K562 (cell line): ENCODE measurements at regions not wholly inside any gene's neighbourhood (a gene's known extent, or its start where the extent isn't known, plus 50 kb on each side); places are given as distances from the start of the nearest gene placed in this dataset.

Experiments used
- ATAC-seq: fragments of 200-7000 bp; cut with Tn5 transposase; 3 replicates; pipeline ENCODE4 v1.9.1; 2020; ENCODE audit warnings: moderate library complexity
- BruUV-seq: library from RNA; stranded (reverse); fragments of 400-500 nt; replicated peaks from 2 replicates; lab custom pipeline; 2021; lab: Mats Ljungman, UMichigan
- CTCF ChIA-PET: fragments of 300-600 bp; formaldehyde crosslinking; extraction: SDS; loops from one replicate; lab custom pipeline; 2021; ENCODE audit warnings: low intra/inter-chr PET ratio; lab: Yijun Ruan, JAX
- POLR2A ChIA-PET: fragments of 300-600, 350-650 bp; sonication (Branson Sonifier 250); formaldehyde crosslinking; extraction: SDS; loops from one replicate; lab custom pipeline; 2021; ENCODE audit warnings: antibody characterized with exemption, inconsistent platforms; lab: Yijun Ruan, JAX
- DNase-seq, 4 experiments: peaks; one replicate each; pipeline versions ENCODE4 v3.0.0 to v3.0.0-alpha.2; 2011 to 2018; ENCODE audit warnings: low spot score in 3 of 4, mixed read lengths in 3 of 4; ENCODE audit errors: extremely low read depth in 1 of 4
- FAIRE-seq: peaks from 2 replicates; lab custom pipeline; 2011; peaks lifted over from hg19 to GRCh38; lab: Jason Lieb, UNC
- H2AFZ ChIP-seq: 2 replicates; pipeline ENCODE4 v1.6.0; 2011; ENCODE audit warnings: low read depth, low read length, control low read depth, inconsistent platforms
- H3K27ac ChIP-seq: fragments of 200-600 bp; 3 replicates; pipeline ENCODE4 v1.8.0; 2011; ENCODE audit warnings: low read depth, mild to moderate bottlenecking, control low read depth, inconsistent platforms, low read length, moderate library complexity, mixed read lengths; ENCODE audit errors: extremely low read depth
- H3K27me3 ChIP-seq, 2 experiments: fragments of 300-600 bp in 1 of 2; 2 replicates in 1 of 2; 3 replicates in 1 of 2; pipeline versions ENCODE4 v1.6.0 to v1.8.0; 2011; ENCODE audit warnings: inconsistent platforms in 2 of 2, low read length in 2 of 2, mild to moderate bottlenecking in 1 of 2, mixed read lengths in 1 of 2, moderate library complexity in 1 of 2; ENCODE audit not compliant: control insufficient read depth in 2 of 2, insufficient read depth in 2 of 2
- H3K36me3 ChIP-seq: fragments of 300-600 bp; 3 replicates; pipeline ENCODE4 v1.8.0; 2011; ENCODE audit warnings: mild to moderate bottlenecking, low read length, inconsistent platforms; ENCODE audit not compliant: control insufficient read depth, insufficient read depth
- H3K4me1 ChIP-seq, 2 experiments: fragments of 200-600 bp in 1 of 2; replicated peaks in 1 of 2; 2 replicates in 1 of 2; 3 replicates in 1 of 2; pipeline versions ENCODE4 v1.5.1 to v1.8.0; 2011; ENCODE audit warnings: inconsistent platforms in 2 of 2, low read length in 2 of 2, mild to moderate bottlenecking in 1 of 2, mixed read lengths in 1 of 2, moderate library complexity in 1 of 2; ENCODE audit not compliant: control insufficient read depth in 2 of 2, insufficient read depth in 2 of 2
- H3K4me2 ChIP-seq: 2 replicates; pipeline ENCODE4 v1.6.1; 2011; ENCODE audit warnings: low read length, control low read depth, inconsistent platforms, mixed read lengths; ENCODE audit not compliant: insufficient read depth
- H3K4me3 ChIP-seq: fragments of 200-600 bp; sonication (generic), shearing (Covaris generic); 2 replicates; pipeline ENCODE4 v1.5.1; 2016; ENCODE audit warnings: control low read depth, inconsistent platforms
- H3K79me2 ChIP-seq: fragments of 200-600 bp; 3 replicates; pipeline ENCODE4 v1.8.0; 2011; ENCODE audit warnings: low read length, inconsistent platforms; ENCODE audit not compliant: control insufficient read depth, insufficient read depth
- H3K9ac ChIP-seq, 2 experiments: 2 replicates each; pipeline versions ENCODE4 v1.6.0 to v1.6.1; 2011; ENCODE audit warnings: low read depth in 2 of 2, low read length in 2 of 2, control low read depth in 1 of 2, inconsistent platforms in 1 of 2, mild to moderate bottlenecking in 1 of 2, mixed read lengths in 1 of 2; ENCODE audit not compliant: insufficient read depth in 1 of 2
- H3K9me1 ChIP-seq: one replicate; pipeline ENCODE4 v1.6.0; 2011; ENCODE audit warnings: inconsistent platforms, mild to moderate bottlenecking, low read length, moderate library complexity; ENCODE audit not compliant: control insufficient read depth, insufficient read depth
- H3K9me3 ChIP-seq: replicated peaks from 2 replicates; pipeline ENCODE4 v1.5.1; 2011; ENCODE audit warnings: low read depth, low read length, inconsistent platforms; ENCODE audit not compliant: control insufficient read depth, insufficient read depth
- H4K20me1 ChIP-seq: replicated peaks from 2 replicates; pipeline ENCODE4 v1.6.1; 2011; ENCODE audit warnings: low read length, inconsistent platforms, mixed read lengths; ENCODE audit not compliant: control insufficient read depth, insufficient read depth
- AFF1 ChIP-seq, 2 experiments: fragments of 450-650 bp; IDR thresholded peaks; 2 replicates each; pipeline ENCODE4 v1.6.1; 2018; ENCODE audit warnings: mild to moderate bottlenecking in 2 of 2, low read depth in 1 of 2; ENCODE audit not compliant: partially characterized antibody in 2 of 2
- AFF4 ChIP-seq: sonication (generic); formaldehyde crosslinking; IDR thresholded peaks from 2 replicates; pipeline ENCODE4 v1.8.0; 2023; ENCODE audit warnings: mild to moderate bottlenecking, missing genetic modification reagents
- CLOCK ChIP-seq: fragments of 250-450 bp; sonication (Bioruptor Pico); IDR thresholded peaks from 2 replicates; pipeline ENCODE4 v1.4.0; 2020; ENCODE audit warnings: mild to moderate bottlenecking, moderate library complexity, borderline replicate concordance
- DPF2 ChIP-seq: fragments of 450-650 bp; IDR thresholded peaks from 2 replicates; pipeline ENCODE4 v1.6.1; 2016
- FOXA1 ChIP-seq: fragments of 450-650 bp; IDR thresholded peaks from 2 replicates; pipeline ENCODE4 v1.6.1; 2016; ENCODE audit warnings: mild to moderate bottlenecking, borderline replicate concordance
- MCM7 ChIP-seq, 2 experiments: fragments of 450-650 bp; IDR thresholded peaks; 2 replicates each; pipeline ENCODE4 v1.6.1; 2016 to 2018
- MEF2D ChIP-seq: conservative IDR thresholded peaks from 2 replicates; pipeline ENCODE4 v1.6.1; 2016; ENCODE audit warnings: low read depth, missing genetic modification characterization, missing compliant biosample characterization
- U2AF2 ChIP-seq: fragments of 200-400 bp; formaldehyde crosslinking; optimal IDR thresholded peaks from 2 replicates; pipeline ENCODE3; 2017; ENCODE audit warnings: low read depth, mild to moderate bottlenecking, low read length
- ZNF121 ChIP-seq: sonication (generic); formaldehyde crosslinking; conservative IDR thresholded peaks from 2 replicates; pipeline ENCODE4 v1.8.0; 2022; ENCODE audit warnings: missing genetic modification reagents
- ZNF41 ChIP-seq: fragments of 250-450 bp; sonication (Bioruptor Pico); conservative IDR thresholded peaks from 2 replicates; pipeline ENCODE4 v1.4.0; 2020; ENCODE audit warnings: mild to moderate bottlenecking
- ZNF507 ChIP-seq: conservative IDR thresholded peaks from 2 replicates; pipeline ENCODE4 v1.6.1; 2017; ENCODE audit warnings: missing genetic modification characterization, missing compliant biosample characterization
- ZNF586 ChIP-seq: fragments of 450-650 bp; formaldehyde crosslinking; conservative IDR thresholded peaks from 2 replicates; pipeline ENCODE4 v1.4.0; 2020; ENCODE audit warnings: mild to moderate bottlenecking, moderate library complexity
- ZNF695 ChIP-seq: fragments of 450-650 bp; formaldehyde crosslinking; IDR thresholded peaks from 2 replicates; pipeline ENCODE4 v1.4.0; 2020; ENCODE audit warnings: mild to moderate bottlenecking, moderate library complexity
- WGBS: fragments of 100-300 bp; shearing (Covaris generic); methylation state at CpG from one replicate; pipeline ENCODE4 v1.1.6; 2016; ENCODE audit warnings: low coverage, mixed read lengths; ENCODE audit not compliant: insufficient coverage; ENCODE audit errors: missing lambda C conversion rate; 5-methylcytosine and 5-hydroxymethylcytosine counted together
- in situ Hi-C: fragments of 300-500 bp; cut with MboI; formaldehyde crosslinking; loops from 4 replicates; pipeline ENCODE4 v1.15.0; 2018; ENCODE audit warnings: inconsistent platforms, mixed read lengths
- intact Hi-C: fragments of 100-400 bp; cut with micrococcal nuclease; formaldehyde crosslinking; loops from 2 replicates; pipeline ENCODE4 v1.14.2; 2022

- H3K9ac ChIP-seq: no peak overlapping the region
- TF ChIP-seq CLOCK (CRISPR knock-in tag) (no peak), ZNF586 (CRISPR knock-in tag) (no peak), ZNF121 (CRISPR knock-in tag) (no peak), MEF2D (tag) (no peak), ZNF41 (CRISPR knock-in tag) (no peak), FOXA1 (no peak), DPF2 (no peak), ZNF507 (tag) (no peak), AFF1 (IDR thresholded peaks at IDR 0.05; ENCODE audit: low read depth in 1 of 2, partially characterized antibody in 2 of 2) (no peak), U2AF2 (no peak), MCM7 (IDR thresholded peaks at IDR 0.05) (no peak), ZNF695 (CRISPR knock-in tag) (no peak), AFF4 (CRISPR knock-in tag) (no peak)
Observed at GRCh38 chr5:5589857-5590256, 167.4 kb downstream of the ICE1 start.

More at GRCh38 chr5:5589857-5590256, 167.4 kb downstream of the ICE1 start:
- Histone ChIP-seq H3K79me2 (no peaks in the 10 kb centered on the region), H3K4me2 (no peak overlapping the region), H3K27ac (no peak overlapping the region), H2AFZ (no peak overlapping the region), H3K36me3 (no peaks in the 10 kb centered on the region), H3K27me3 (peaks cover 0 to 24% of the 10 kb centered on the region in 2 experiments; a peak in 2 of 5 replicates), H3K4me1 (no peaks in the 10 kb centered on the region; a peak in 2 of 5 replicates), H3K9me3 (no peaks in the 10 kb centered on the region), H3K4me3 (no peak overlapping the region), H4K20me1 (no peaks in the 10 kb centered on the region), H3K9me1 (no peaks in the 10 kb centered on the region)
- in situ Hi-C loops (no loop called here), intact Hi-C loops (no loop called here)
- no peak for DNase-seq
- 18% methylated on average over 12 of the region's 12 CpGs for WGBS
- no peak for FAIRE-seq
- ChIA-PET POLR2A (interaction anchor here (0.6 to 1.3 kb wide), 2 partner anchors 9 to 13 kb away, joined by 3 to 4 read pairs; no protein-coding TSS in a partner anchor), CTCF (no interaction called here)
- no TSS peak for BruUV-seq
- ATAC-seq: no peak
